Non-pigmented ciliary epithelial cell (primary cell): ENCODE measurements at regions not wholly inside any gene's neighbourhood (a gene's known extent, or its start where the extent isn't known, plus 50 kb on each side); places are given as distances from the start of the nearest gene placed in this dataset.

Experiments
- DNase-seq: peaks from one replicate; pipeline ENCODE4 v3.0.0-alpha.2; 2010; ENCODE audit warnings: low read depth

- no peak for DNase-seq
These were observed 481.9 kb downstream of the KDM4C start for GRCh38 chr9:7239708-7240107.

DNA sequence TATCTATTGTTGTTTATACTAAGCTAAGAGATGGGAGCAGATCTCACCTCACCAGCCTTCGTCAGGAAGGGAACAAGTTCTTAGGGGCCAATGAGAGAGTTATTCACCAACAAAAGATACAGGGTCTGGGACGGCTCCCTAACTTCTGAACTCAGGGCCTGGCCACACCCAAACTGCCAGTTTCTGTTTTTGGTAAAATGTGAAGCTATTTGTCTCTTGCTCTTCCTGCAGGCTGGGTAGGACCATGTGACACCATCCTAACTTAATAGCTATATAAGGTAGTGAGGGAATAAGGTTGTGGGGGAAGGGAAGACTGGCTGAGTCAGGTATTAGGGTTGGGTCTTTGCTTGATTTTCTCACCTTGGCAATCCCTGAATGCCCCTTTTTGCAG is 480.5 kb downstream of the KDM4C start:
- DNase-seq = no peak

DNA sequence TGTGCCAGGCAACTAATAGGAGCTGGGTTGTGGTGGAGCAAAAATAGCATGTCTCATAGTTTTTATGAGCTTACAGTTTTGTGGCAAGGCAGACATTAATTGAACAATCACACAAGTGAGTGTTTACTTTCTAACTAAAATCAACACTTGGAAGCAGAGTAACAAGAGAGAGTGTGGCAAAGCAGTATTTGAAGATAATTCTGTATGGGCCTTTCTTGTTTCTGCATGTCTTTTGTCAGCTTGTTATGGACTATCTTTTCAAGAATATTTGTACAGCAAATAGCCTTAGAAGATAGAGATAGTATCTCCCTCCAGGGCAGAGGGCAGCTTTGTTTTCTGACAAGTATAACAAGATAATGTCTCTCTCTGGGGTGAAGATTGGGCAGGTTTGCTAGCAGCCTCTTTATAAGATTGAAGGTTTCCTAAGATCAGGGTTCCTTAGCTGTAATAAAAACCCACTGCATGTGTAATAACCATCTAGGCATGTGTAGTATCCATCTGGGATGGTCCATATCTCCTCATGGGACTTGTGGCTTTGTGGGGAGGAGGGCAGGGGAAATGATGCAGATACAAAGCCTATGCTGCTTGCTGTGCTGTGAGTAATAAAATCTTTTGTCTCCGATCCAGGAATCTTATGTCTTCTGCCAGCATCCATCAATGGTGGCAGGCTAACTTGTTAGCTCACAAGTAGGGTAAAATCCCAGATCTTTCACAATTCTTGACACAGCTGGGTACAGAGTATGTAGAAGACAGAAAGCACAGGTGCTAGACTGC is 479.9 kb downstream of the KDM4C start:
- no peak for DNase-seq

GRCh38 chr9:7236186-7236585 is 478.4 kb downstream of the KDM4C start:
- DNase-seq = no peak

DNA sequence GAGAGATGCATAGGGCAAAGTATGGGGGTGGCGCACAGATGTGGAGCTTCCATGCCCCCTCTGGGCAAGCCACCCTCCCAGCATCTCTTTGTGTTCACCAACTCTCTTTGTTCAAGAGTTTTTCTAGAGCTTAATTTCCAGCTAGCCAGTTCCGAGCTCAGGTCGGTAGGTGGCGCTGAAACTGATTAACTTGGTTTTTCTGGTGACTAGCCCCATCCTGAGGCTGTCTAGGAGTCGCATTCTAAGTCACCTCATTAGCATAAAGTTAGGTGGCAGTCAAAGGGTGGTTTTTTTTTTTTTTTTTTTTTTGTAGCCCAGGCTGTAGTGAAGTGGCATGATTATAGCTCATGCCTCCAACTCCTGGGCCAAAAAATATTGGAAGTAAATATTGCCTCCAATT is 476.4 kb downstream of the KDM4C start:
- no peak for DNase-seq

GRCh38 chr9:7229571-7229970 is 471.8 kb downstream of the KDM4C start:
- DNase-seq = no peak

- DNase-seq = no peak
These were observed 471.0 kb downstream of the KDM4C start for GRCh38 chr9:7228726-7229125.

DNA sequence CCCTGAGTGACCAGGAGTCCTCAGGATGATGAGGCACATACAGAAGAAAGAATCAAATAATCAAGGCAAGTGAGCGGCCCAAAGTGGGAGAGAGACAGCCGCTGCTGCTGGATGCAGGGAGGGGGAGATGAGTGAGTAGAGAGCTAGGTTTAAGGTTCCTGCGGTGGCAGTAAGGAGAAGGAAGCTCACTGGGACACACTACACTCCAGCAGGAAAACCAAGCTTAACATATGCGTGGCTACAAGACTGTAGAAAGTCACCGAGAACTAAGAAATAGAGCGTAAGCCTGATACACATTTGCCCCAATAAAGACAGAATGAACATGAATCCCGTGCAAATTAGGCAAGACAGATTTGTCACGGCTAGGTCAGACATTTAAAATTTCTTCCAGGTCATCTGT is 470.2 kb downstream of the KDM4C start:
- no peak for DNase-seq

DNA sequence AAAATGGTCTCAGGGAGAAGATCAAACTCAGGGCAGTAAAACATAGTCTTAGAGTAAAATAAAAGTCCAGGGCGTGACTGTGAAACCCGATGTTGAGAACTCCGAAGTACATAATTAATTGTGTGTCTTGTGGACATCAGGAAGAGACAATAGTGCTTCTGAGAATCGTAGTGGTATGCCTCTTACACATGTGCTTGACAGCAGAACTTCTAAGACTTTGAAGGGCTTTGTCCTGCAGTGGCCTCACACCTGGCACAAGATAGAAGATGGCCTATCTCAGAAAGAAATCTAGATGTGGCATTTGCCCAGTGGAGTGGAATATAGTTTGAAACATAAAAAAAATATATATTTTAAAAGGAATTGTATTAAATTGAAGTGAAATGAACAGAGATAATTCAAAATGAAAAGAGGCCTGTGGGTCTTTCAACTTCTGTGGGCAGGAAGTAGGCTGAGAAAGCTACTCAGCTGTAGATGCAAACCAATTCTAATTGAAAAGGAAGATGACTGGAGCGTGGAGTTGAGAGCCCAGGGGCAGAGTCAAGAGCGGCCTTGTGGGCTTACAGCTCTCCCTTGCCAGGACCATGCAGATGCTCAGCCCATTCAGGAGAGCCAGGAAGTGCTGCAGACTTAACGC is 468.4 kb downstream of the KDM4C start:
- no peak for DNase-seq
